GM20000 (cell line): ENCODE measurements at regions not wholly inside any gene's neighbourhood (a gene's known extent, or its start where the extent isn't known, plus 50 kb on each side); places are given as distances from the start of the nearest gene placed in this dataset.

ENCODE experiments used
- DNase-seq: peaks from one replicate; pipeline ENCODE4 v3.0.0; 2012; ENCODE audit warnings: low spot score
- TF ChIP-seq, protein P1 (sequence below): IDR thresholded peaks from 2 replicates; pipeline ENCODE4 v1.5.1; 2012; ENCODE audit warnings: mild to moderate bottlenecking, control low read depth; ENCODE audit errors: extremely low read depth, missing control alignments

DNA sequence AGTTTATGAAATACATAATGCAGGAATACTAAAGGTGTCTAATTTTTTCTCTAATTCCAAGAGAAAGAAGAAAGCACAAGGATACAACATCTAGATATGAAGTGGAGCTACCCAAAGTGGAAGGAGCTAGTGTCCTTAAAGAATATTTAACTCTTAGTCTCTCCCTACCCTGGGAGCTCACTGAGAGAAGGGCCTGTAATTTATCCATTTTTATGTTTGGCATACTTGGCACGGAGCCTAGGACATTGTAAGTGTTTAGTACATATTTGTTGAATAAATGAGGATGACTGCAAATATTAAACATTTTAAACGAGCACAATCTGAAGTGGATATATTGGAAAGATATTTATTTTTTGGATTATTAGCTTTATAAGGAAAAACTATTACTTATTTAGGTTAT is 674.8 kb downstream of the IQCM start:
- no peak for DNase-seq
- TF ChIP-seq, protein P1, sequence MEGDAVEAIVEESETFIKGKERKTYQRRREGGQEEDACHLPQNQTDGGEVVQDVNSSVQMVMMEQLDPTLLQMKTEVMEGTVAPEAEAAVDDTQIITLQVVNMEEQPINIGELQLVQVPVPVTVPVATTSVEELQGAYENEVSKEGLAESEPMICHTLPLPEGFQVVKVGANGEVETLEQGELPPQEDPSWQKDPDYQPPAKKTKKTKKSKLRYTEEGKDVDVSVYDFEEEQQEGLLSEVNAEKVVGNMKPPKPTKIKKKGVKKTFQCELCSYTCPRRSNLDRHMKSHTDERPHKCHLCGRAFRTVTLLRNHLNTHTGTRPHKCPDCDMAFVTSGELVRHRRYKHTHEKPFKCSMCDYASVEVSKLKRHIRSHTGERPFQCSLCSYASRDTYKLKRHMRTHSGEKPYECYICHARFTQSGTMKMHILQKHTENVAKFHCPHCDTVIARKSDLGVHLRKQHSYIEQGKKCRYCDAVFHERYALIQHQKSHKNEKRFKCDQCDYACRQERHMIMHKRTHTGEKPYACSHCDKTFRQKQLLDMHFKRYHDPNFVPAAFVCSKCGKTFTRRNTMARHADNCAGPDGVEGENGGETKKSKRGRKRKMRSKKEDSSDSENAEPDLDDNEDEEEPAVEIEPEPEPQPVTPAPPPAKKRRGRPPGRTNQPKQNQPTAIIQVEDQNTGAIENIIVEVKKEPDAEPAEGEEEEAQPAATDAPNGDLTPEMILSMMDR = no peak

DNA sequence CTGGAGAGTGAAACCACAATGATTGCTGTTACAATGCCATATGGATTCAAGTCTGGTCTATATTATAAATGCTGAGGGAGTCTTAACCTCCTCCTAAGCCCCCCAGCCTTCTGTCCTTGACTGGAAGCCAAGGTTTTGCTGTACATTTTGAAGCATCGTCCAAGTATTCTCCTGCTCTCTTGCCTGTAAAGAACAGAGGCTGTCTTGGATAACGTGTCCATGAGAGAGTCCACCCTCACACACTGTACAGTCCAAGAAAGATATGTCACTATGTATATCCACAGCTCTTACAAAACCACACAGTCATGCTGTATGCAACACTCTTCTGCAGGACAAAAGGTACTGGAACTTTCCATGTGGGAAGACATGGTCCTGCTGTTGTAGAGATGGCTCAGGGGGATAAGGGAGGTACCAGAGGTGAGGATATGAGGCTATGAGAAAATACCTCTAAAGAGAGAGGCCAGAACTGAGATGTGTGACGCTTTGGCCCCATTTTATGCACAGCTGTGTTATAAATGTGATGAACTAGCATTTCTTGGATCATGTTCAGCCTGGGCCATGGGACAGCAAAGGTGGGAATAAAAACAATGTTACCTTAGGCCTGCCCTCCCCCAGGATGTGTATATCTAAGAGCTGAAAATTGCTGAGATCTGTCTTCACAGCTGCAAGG is 678.6 kb downstream of the IQCM start:
- TF ChIP-seq, protein P1 = no peak
- no peak for DNase-seq

DNA sequence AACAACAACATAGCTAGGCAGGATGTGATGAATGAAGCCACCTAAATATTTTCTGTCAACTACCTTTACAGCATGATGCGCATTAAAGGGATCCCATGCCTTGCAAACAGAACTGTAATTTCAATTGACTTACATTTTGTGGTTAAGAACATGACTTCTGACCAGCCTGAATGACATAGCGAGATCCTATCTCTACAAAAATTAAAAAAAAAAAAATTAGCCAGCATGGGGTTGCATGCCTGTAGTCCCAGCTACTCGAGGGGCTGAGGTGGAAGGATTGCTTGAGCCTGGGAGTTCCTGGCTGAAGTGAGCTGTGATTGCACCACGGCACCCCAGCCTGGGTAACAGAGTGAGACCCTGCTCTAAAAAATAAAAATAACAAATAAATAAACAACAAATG is 680.6 kb downstream of the IQCM start:
- TF ChIP-seq, protein P1 = no peak
- no peak for DNase-seq

DNA sequence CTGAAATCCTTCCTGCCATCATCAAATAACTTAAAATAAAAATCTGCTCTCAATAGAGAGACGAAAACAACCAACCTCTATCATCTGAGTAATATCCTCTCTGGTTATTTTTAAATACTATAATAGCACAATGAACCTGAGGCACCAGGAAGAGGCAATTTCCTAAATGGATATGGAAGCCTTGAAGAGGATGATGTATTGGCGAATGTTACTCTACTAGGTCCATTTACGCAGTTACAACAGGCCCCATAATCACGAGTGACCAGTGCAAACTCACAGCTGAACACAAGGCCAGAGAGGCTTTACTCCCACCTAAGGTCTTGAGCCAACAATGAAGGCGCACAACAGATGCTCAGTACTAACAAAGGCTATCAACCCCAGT is 678.8 kb upstream of the NR3C2 start:
- no peak for DNase-seq
- TF ChIP-seq, protein P1 = no peak

DNA sequence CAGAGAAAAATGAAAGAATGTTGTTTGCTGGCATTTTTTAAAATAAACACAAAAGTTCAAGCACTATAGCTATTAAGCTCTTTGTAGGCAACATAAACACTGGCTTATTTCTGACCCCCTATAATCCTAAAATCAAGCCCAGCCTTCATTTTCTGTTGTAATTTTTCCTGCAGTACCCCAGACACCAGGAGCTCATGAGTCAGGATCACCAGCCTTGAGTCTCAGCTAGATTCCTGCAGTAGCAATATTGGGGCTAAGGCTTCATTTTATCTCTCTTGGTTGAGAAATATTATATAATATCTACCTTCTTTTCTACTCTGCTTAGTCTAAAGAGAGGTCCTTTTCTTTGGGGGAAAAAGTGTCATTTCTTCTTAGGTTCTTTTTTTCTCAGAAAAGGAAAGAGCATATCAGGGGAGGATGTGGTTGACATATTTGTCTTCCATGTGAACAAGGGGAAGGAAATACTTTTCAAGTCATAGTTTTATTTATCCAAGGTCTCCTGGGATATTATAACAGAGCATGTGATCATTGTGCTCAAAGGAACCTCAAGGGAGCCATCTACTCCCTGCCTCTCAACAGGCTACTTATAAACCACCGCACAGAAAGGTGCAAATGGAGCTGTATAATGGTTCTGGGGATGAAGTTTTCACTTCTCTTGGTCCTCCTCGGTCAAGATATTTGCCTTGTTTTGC is 678.3 kb upstream of the NR3C2 start:
- TF ChIP-seq, protein P1 = no peak
- no peak for DNase-seq

DNA sequence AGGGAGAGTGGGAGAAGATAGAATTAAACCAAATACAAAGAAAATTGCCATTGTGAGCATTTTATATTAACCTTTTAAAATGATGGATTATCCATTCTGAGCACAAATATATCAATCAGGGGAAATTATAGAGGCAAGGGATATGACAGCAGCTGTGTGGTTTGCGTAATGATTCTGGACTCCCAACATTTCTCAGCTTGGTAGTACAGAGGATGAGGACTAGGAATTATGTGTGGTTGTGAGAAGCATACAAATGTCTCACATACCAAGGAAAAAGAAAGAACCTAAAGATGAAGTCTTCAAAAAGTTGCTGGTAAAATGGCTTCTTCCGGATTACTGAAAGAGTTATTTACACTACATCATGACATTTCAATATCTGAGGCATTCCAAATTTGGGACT is 674.6 kb upstream of the NR3C2 start:
- DNase-seq = no peak
- TF ChIP-seq, protein P1 = no peak

DNA sequence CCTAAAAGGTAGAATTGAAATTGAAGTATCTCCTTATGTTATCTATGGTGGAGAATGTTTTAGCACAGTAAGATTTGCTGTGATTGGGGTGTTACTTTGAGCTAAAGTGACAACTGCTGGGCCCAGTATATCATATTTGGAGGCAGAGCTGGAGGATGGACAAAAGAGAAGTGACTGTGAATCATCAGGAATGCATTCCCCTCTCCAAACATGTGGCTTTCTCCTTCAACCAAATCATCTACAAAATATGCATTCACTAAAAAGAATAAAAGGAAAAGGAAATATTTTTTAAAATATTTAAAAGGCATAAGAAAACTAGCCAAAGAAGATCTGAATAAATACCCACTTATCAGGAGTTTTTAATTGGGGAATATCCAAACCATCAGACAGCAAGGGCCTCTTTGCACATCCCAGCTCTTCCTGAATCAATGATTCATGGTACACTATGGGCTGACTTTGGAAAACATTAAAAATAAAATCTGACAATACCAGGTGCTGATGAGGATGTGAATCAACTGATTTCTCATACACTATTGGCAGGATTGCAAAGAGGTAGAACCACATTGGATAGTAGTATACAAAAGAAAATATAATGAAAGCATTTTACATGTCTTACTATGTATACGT is 671.7 kb upstream of the NR3C2 start:
- TF ChIP-seq, protein P1 = no peak
- no peak for DNase-seq
